ENCODE measurements at regions not wholly inside any gene's neighbourhood (a gene's known extent, or its start where the extent isn't known, plus 50 kb on each side); places are given as distances from the start of the nearest gene placed in this dataset.
"Not testable (repeated sequence)": the region's sequence is repeated elsewhere in the genome, so short reads cannot be mapped to it uniquely, and the experiment has no call there.

GRCh38 chr5:91484662-91485061 lies 101.5 kb upstream of the ARRDC3 start:
- H3K4me3 ChIP-seq (ENCODE audit: low read depth, low read length) = no peak overlapping the region
- no peak for TF ChIP-seq CTCF (IDR thresholded peaks at IDR 0.05; ENCODE audit: low read depth, low read length)

- not testable (repeated sequence) for H3K4me3 ChIP-seq (ENCODE audit: low read depth, low read length)
Measured at GRCh38 chr5:91479376-91479775, 96.3 kb upstream of the ARRDC3 start.

GRCh38 chr5:91478096-91478495 lies 95.0 kb upstream of the ARRDC3 start:
- H3K4me3 ChIP-seq (ENCODE audit: low read depth, low read length) = no peak overlapping the region
- no peak for TF ChIP-seq CTCF (IDR thresholded peaks at IDR 0.05; ENCODE audit: low read depth, low read length)

DNA sequence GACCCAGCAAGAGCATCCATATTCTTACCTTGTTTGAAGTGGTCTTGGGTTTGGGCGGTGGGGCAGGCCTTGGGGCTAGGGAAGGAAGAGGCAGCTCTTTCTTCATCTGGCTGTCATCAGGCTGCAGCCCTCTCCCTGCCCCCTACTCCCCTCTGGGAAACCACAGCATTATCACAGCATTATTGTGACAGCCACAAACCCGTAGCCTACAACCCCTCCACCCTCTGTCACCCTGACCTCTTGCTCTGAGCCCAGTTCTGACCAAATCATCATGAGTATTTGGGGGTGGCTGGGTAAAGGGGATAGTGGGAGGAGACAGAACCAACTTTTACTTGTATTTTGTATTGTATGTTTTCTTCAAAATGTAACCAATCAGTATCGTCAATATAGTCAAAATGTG lies 94.3 kb upstream of the ARRDC3 start:
- no peak overlapping the region for H3K4me3 ChIP-seq (ENCODE audit: low read depth, low read length)
- no peak for TF ChIP-seq CTCF (IDR thresholded peaks at IDR 0.05; ENCODE audit: low read depth, low read length)

DNA sequence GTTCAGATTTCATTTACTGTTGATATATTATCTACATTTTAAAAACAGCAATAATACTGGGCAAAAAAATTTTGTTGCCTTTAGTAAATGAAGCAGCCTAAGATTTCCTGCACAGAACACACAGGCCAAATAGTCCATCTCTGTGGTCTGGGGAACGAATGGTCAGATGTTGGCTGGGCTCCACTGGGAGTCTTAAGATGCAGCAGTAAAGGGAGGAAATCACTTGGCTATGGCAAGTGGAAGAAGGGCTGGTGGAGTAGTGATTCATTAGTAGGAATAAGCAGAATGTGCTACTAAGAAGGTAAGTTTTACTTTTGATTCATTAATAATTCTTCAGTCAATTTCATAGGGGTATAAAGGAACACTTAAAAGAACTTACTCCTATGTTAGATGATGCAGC lies 91.1 kb upstream of the ARRDC3 start:
- no peak for TF ChIP-seq CTCF (IDR thresholded peaks at IDR 0.05; ENCODE audit: low read depth, low read length)
- no peak overlapping the region for H3K4me3 ChIP-seq (ENCODE audit: low read depth, low read length)

DNA sequence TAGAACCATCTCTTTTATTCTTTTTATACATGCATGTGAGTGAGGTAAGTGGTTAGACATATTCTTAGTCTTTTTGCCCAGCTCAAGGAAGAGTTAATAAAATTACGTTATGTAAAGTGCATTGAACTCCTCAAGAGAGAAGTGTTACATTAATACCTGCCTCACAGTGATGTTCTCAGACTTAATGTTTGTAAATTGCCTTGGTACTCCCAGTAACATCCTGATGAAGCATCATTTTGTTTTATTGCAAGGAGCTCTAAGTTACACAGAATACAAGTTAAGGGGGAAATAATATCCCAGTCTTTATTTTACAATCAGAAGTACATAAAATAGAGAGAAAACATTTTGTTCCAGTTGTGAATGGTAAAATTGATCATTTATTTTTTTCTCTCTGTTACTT lies 89.5 kb upstream of the ARRDC3 start:
- TF ChIP-seq CTCF (IDR thresholded peaks at IDR 0.05; ENCODE audit: low read depth, low read length) = no peak
- no peak overlapping the region for H3K4me3 ChIP-seq (ENCODE audit: low read depth, low read length)

DNA sequence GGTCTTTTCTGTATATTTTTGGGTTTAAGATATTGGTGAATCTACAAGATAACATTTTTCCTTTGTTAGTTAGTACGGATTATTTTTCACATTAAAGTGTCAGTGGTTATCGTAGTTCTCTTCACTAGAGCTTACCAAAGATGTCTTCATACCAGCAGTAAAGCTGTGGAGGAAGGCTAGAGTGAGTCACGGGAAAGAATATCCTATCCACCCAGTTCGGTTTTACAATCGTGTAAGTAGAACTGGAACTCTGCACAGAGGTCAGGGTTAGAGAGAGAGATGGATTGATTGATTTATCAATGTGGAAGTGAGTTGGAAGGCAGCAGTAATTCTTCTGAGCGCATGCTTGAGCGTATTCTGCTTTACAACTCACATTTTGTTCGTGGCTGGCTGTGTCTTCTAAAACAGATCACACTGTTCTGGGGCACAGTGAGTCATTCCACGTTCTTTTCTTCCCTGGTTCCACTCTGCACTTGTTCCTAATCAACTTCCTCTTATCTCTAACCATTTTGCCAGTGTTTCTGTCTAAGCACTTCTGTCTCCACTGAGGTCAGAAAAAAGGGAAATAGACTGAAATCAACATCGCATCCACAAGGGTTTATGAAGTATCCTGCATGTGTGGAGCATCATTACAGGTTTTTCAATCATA lies 86.5 kb upstream of the ARRDC3 start:
- no peak for TF ChIP-seq CTCF (IDR thresholded peaks at IDR 0.05; ENCODE audit: low read depth, low read length)
- H3K4me3 ChIP-seq (ENCODE audit: low read depth, low read length) = no peak overlapping the region

Data from WI38 (cell line).